Neuronal stem cell (in vitro differentiated cells): ENCODE measurements at regions not wholly inside any gene's neighbourhood (a gene's known extent, or its start where the extent isn't known, plus 50 kb on each side); places are given as distances from the start of the nearest gene placed in this dataset.

ENCODE experiments used
- DNase-seq: peaks from one replicate; pipeline ENCODE4 v3.0.0-alpha.2; 2013; ENCODE audit warnings: low spot score
- H2AFZ ChIP-seq: one replicate; pipeline ENCODE4 v1.6.1; 2013; ENCODE audit warnings: mild to moderate bottlenecking, low read length, inconsistent platforms
- H2AK5ac ChIP-seq: 2 replicates; pipeline ENCODE4 v1.6.1; 2013; ENCODE audit warnings: low read depth, mild to moderate bottlenecking, inconsistent platforms, low read length, moderate library complexity, mixed read lengths
- H2BK120ac ChIP-seq: 2 replicates; pipeline ENCODE4 v1.6.1; 2013; ENCODE audit warnings: low read depth, mild to moderate bottlenecking, inconsistent platforms, low read length, moderate library complexity, mixed read lengths
- H2BK12ac ChIP-seq: one replicate; pipeline ENCODE4 v1.6.1; 2013; ENCODE audit warnings: low read length, inconsistent platforms
- H2BK15ac ChIP-seq: 2 replicates; pipeline ENCODE4 v1.6.1; 2013; ENCODE audit warnings: mild to moderate bottlenecking, low read length, inconsistent platforms, mixed read lengths
- H2BK5ac ChIP-seq: one replicate; pipeline ENCODE4 v1.6.1; 2013; ENCODE audit warnings: inconsistent platforms, mild to moderate bottlenecking, low read length, moderate library complexity
- H3K14ac ChIP-seq: one replicate; pipeline ENCODE4 v1.6.1; 2013; ENCODE audit warnings: low read length, inconsistent platforms
- H3K18ac ChIP-seq: 2 replicates; pipeline ENCODE4 v1.6.1; 2013; ENCODE audit warnings: low read length, inconsistent platforms
- H3K23ac ChIP-seq: 2 replicates; pipeline ENCODE4 v1.6.1; 2013; ENCODE audit warnings: low read depth, mild to moderate bottlenecking, mixed read lengths, low read length, inconsistent platforms; ENCODE audit not compliant: poor library complexity
- H3K27ac ChIP-seq: replicated peaks from 3 replicates; pipeline ENCODE4 v1.5.1; 2013; ENCODE audit warnings: low read length, inconsistent platforms
- H3K27me3 ChIP-seq, 3 experiments: 2 replicates each; pipeline ENCODE4 v1.6.1; 2013; ENCODE audit warnings: low read length in 3 of 3, mild to moderate bottlenecking in 2 of 3, inconsistent platforms in 1 of 3, low read depth in 1 of 3, mixed read lengths in 1 of 3, moderate library complexity in 1 of 3; ENCODE audit not compliant: control insufficient read depth in 3 of 3, insufficient read depth in 3 of 3
- H3K36me3 ChIP-seq, 2 donors: replicated peaks in 1 of 2; 2 replicates each; pipeline ENCODE4 v1.6.1; 2013; ENCODE audit warnings: low read length in 2 of 2; ENCODE audit not compliant: control insufficient read depth in 2 of 2, insufficient read depth in 2 of 2
- H3K4ac ChIP-seq: 2 replicates; pipeline ENCODE4 v1.6.1; 2013; ENCODE audit warnings: inconsistent platforms, mild to moderate bottlenecking, low read length, moderate library complexity
- H3K4me1 ChIP-seq, 2 donors: 1 replicate in 1 of 2; 2 replicates in 1 of 2; pipeline ENCODE4 v1.6.1; 2013; ENCODE audit warnings: low read length in 2 of 2, low read depth in 1 of 2; ENCODE audit not compliant: control insufficient read depth in 2 of 2, insufficient read depth in 1 of 2
- H3K4me2 ChIP-seq: one replicate; pipeline ENCODE4 v1.6.1; 2013; ENCODE audit warnings: mild to moderate bottlenecking, low read length, inconsistent platforms; ENCODE audit not compliant: insufficient read depth, poor library complexity, severe bottlenecking
- H3K4me3 ChIP-seq, 2 donors: 2 replicates each; pipeline ENCODE4 v1.5.1; 2013; ENCODE audit warnings: low read length in 2 of 2, mild to moderate bottlenecking in 2 of 2, inconsistent platforms in 1 of 2, moderate library complexity in 1 of 2
- H3K79me1 ChIP-seq: one replicate; pipeline ENCODE4 v1.6.1; 2013; ENCODE audit warnings: low read depth, mild to moderate bottlenecking, inconsistent platforms, low read length, moderate library complexity
- H3K9ac ChIP-seq: one replicate; pipeline ENCODE4 v1.6.1; 2013; ENCODE audit warnings: mild to moderate bottlenecking, low read depth, low read length, inconsistent platforms; ENCODE audit not compliant: poor library complexity
- H3K9me3 ChIP-seq, 2 donors: replicated peaks in 1 of 2; 2 replicates each; pipeline versions ENCODE3 to v1.6.1; 2013; ENCODE audit warnings: low read length in 2 of 2, mild to moderate bottlenecking in 2 of 2, inconsistent platforms in 1 of 2, low read depth in 1 of 2, mixed read lengths in 1 of 2, moderate library complexity in 1 of 2; ENCODE audit not compliant: control insufficient read depth in 2 of 2, insufficient read depth in 1 of 2
- H4K8ac ChIP-seq: one replicate; pipeline ENCODE4 v1.6.1; 2013; ENCODE audit warnings: low read depth, mild to moderate bottlenecking, inconsistent platforms, low read length, moderate library complexity
- H4K91ac ChIP-seq: one replicate; pipeline ENCODE4 v1.6.1; 2013; ENCODE audit warnings: low read length, low read depth, mild to moderate bottlenecking, inconsistent platforms; ENCODE audit not compliant: poor library complexity
- WGBS, 2 donors: extraction: QIAGEN DNeasy Blood & Tissue Kit; methylation state at CpG; one replicate each; pipeline ENCODE4 v1.1.7; 2013; ENCODE audit warnings: missing lambda C conversion rate in 2 of 2, mixed read lengths in 1 of 2; ENCODE audit not compliant: insufficient read length in 2 of 2, insufficient replicate concordance in 1 of 2; ENCODE audit errors: extremely low coverage in 2 of 2; 5-methylcytosine and 5-hydroxymethylcytosine counted together

DNA sequence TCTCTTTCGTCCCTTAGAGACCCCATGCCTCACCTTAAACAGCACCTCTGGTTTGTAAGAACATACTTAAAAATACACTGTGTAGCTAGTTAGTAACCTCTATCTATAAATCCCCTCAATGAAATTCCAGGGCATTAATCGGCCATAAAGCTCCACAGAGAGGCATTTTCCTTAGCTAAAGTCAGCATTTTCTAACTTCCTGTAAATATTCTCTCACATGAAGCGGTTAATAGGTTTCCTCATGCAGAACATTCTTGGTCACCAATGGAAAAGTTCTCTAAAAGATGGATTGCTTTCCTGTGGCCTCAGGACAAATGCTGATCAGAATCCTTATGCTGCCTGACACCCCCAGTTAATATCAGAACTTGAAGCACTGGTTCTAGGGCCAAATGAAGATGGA lies 248.6 kb upstream of the BOD1L1 start:
- Histone ChIP-seq H3K4me3 (no peak overlapping the region), H3K4me2 (no peak overlapping the region), H3K27me3 (no peaks in the 10 kb centered on the region), H2BK12ac (no peak overlapping the region), H3K4me1 (no peaks in the 10 kb centered on the region), H4K8ac (no peak overlapping the region), H3K9me3 (no peaks in the 10 kb centered on the region), H2BK5ac (no peak overlapping the region), H2AK5ac (no peak overlapping the region), H3K9ac (no peak overlapping the region), H3K14ac (no peak overlapping the region), H3K27ac (no peak overlapping the region), H3K4ac (no peak overlapping the region), H2AFZ (no peak overlapping the region), H3K18ac (no peak overlapping the region), H2BK15ac (no peak overlapping the region), H3K79me1 (no peaks in the 10 kb centered on the region), H2BK120ac (no peak overlapping the region), H3K23ac (no peak overlapping the region), H4K91ac (no peak overlapping the region), H3K36me3 (no peaks in the 10 kb centered on the region)
- no peak for DNase-seq
- no CpG with 5 or more reads among the region's 3 CpGs for WGBS, 2 donors

DNA sequence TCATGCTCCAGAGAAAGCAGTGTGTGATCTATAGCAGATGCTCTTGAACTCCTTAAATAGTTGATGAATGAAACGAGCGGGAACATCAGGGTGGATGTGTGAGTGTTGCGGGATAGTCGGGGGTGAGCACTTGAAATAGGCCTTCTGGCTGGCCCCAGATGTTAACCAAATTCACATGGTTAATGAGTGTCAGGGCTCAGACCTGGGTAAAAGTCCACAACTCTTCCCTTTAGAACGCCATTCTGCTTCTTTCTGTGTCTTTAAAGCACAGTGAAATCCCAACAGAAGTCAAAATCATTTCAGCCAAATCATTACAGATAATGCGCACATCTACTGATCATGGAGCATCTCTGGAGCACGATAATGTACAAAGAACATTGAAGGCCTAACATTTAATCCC lies 249.4 kb upstream of the BOD1L1 start:
- no CpG with 5 or more reads among the region's 7 CpGs for WGBS, 2 donors

GRCh38 chr4:13877626-13878025 lies 250.1 kb upstream of the BOD1L1 start:
- Histone ChIP-seq H3K4me1 (no peaks in the 10 kb centered on the region), H2AFZ (no peak overlapping the region), H3K14ac (no peak overlapping the region), H2AK5ac (no peak overlapping the region), H2BK5ac (no peak overlapping the region), H3K4ac (no peak overlapping the region), H2BK12ac (no peak overlapping the region), H3K18ac (no peak overlapping the region), H3K23ac (no peak overlapping the region), H2BK15ac (no peak overlapping the region), H3K9me3 (no peaks in the 10 kb centered on the region), H2BK120ac (no peak overlapping the region), H3K4me3 (no peak overlapping the region), H3K9ac (no peak overlapping the region), H4K91ac (no peak overlapping the region), H3K27me3 (no peaks in the 10 kb centered on the region), H3K27ac (no peak overlapping the region), H3K4me2 (no peak overlapping the region), H4K8ac (no peak overlapping the region), H3K79me1 (no peaks in the 10 kb centered on the region), H3K36me3 (no peaks in the 10 kb centered on the region)
- DNase-seq = no peak
- no CpG with 5 or more reads among the region's 4 CpGs for WGBS, 2 donors

More for the DNA sequence above, 249.4 kb upstream of the BOD1L1 start:
- Histone ChIP-seq H2AK5ac (no peak overlapping the region), H3K79me1 (no peaks in the 10 kb centered on the region), H3K9me3 (no peaks in the 10 kb centered on the region), H3K9ac (no peak overlapping the region), H2BK12ac (no peak overlapping the region), H3K23ac (no peak overlapping the region), H4K91ac (no peak overlapping the region), H4K8ac (no peak overlapping the region), H3K27me3 (no peaks in the 10 kb centered on the region), H3K14ac (no peak overlapping the region), H3K4me2 (no peak overlapping the region), H2BK5ac (no peak overlapping the region), H2BK15ac (no peak overlapping the region), H3K4me3 (no peak overlapping the region), H3K27ac (no peak overlapping the region), H3K18ac (no peak overlapping the region), H2BK120ac (no peak overlapping the region), H2AFZ (no peak overlapping the region), H3K4ac (no peak overlapping the region), H3K4me1 (no peaks in the 10 kb centered on the region), H3K36me3 (no peaks in the 10 kb centered on the region)
- no peak for DNase-seq

- Histone ChIP-seq H3K4me3 (no peak overlapping the region), H2AFZ (no peak overlapping the region), H3K9ac (no peak overlapping the region), H3K4ac (no peak overlapping the region), H4K8ac (no peak overlapping the region), H3K4me2 (no peak overlapping the region), H3K18ac (no peak overlapping the region), H3K14ac (no peak overlapping the region), H2BK15ac (no peak overlapping the region), H2BK5ac (no peak overlapping the region), H4K91ac (no peak overlapping the region), H2AK5ac (no peak overlapping the region), H3K27me3 (no peaks in the 10 kb centered on the region), H3K79me1 (no peaks in the 10 kb centered on the region), H2BK12ac (no peak overlapping the region), H2BK120ac (no peak overlapping the region), H3K4me1 (no peaks in the 10 kb centered on the region), H3K9me3 (no peaks in the 10 kb centered on the region), H3K27ac (no peak overlapping the region), H3K23ac (no peak overlapping the region), H3K36me3 (no peaks in the 10 kb centered on the region)
- WGBS, 2 donors = no CpG with 5 or more reads among the region's 4 CpGs
- no peak for DNase-seq
These were observed 254.4 kb upstream of the BOD1L1 start for GRCh38 chr4:13881892-13882291.
